Breast epithelium (tissue), 3 donors: ENCODE measurements at regions not wholly inside any gene's neighbourhood (a gene's known extent, or its start where the extent isn't known, plus 50 kb on each side); places are given as distances from the start of the nearest gene placed in this dataset.

Source experiments
- POLR2A ChIP-seq: fragments of 450-650 bp; IDR thresholded peaks from one replicate; pipeline ENCODE4 v1.6.1; 2016; ENCODE audit warnings: antibody characterized with exemption, mild to moderate bottlenecking, moderate library complexity
- TF ChIP-seq, protein P1 (sequence below), 3 donors: fragments of 450-650 bp; IDR thresholded peaks; one replicate each; pipeline ENCODE4 v1.5.1; 2016 to 2017; ENCODE audit warnings: antibody characterized with exemption in 3 of 3, mild to moderate bottlenecking in 3 of 3, moderate library complexity in 3 of 3

DNA sequence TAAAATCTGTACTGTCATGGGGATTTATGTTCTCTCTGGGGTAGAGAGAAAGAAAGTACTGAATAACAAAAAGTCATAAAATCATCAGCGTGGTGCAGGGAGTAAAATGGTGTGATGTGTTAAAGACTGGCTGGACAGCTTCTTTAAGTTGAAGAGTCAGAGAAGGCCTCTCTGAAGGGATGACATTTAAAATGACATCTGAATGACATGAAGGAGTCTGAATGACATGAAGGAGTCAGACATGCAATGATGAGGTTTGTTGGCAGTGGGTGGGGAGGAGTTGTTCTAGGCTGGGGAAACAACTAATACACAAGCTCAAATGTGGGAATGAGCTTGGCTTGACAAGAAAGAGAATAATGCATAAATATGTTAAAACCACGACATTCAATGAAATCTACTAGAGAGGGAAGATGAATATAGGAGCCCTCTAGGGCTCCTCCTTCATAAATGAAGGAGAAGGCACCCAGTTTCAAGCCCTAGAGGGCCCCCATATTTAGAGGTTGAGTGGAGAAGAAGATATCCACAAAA lies 63.9 kb upstream of the KIT start:
- TF ChIP-seq, protein P1, sequence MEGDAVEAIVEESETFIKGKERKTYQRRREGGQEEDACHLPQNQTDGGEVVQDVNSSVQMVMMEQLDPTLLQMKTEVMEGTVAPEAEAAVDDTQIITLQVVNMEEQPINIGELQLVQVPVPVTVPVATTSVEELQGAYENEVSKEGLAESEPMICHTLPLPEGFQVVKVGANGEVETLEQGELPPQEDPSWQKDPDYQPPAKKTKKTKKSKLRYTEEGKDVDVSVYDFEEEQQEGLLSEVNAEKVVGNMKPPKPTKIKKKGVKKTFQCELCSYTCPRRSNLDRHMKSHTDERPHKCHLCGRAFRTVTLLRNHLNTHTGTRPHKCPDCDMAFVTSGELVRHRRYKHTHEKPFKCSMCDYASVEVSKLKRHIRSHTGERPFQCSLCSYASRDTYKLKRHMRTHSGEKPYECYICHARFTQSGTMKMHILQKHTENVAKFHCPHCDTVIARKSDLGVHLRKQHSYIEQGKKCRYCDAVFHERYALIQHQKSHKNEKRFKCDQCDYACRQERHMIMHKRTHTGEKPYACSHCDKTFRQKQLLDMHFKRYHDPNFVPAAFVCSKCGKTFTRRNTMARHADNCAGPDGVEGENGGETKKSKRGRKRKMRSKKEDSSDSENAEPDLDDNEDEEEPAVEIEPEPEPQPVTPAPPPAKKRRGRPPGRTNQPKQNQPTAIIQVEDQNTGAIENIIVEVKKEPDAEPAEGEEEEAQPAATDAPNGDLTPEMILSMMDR (IDR thresholded peaks at IDR 0.05): no peak
- no peak for TF ChIP-seq POLR2A
